ENCODE measurements at regions not wholly inside any gene's neighbourhood (a gene's known extent, or its start where the extent isn't known, plus 50 kb on each side); places are given as distances from the start of the nearest gene placed in this dataset.

DNA sequence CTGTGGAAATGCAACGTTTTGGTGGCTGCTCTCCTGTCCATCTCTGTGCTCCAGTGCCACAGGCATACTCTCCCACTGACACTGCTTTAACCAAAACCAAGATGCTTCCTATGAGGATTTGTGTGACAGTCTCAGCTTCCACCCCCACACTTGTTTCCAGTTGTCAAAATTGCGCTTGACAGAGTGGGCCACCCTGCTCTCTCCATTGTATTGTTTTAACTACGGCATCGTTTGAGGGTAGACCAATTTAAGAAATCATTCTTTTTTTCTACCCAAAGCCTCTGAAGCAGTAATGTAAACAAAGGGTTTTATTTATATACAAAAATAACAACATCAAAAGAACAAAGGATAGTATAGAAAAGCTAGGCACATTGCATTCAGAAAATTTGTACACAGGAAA is 178.0 kb downstream of the INHBA start:
- no peak for DNase-seq (ENCODE audit: low read depth)

DNA sequence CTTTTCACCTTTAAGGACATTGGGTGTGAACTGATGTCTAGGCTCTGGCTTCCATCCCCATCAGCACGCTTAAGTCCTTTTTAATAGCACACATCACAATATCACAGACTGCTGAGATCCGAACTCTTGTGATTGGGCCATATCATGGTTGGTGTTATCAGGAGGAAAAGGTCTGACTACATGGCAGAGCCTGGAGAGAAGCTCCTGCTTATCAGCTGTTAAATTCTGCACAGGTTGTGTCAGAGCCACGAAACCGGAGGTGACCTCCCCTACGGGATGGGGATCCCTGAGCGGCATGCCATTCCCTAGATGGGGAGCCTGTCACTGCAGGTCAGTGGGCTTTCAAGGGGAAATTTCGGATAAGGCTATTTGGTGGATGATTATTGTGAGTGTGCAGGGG is 182.4 kb downstream of the INHBA start:
- no peak for DNase-seq (ENCODE audit: low read depth)

- no peak for DNase-seq (ENCODE audit: low read depth)
These were observed 185.1 kb downstream of the INHBA start for GRCh38 chr7:41517771-41518170.

GRCh38 chr7:41508755-41509154 is 194.1 kb downstream of the INHBA start:
- peak; percentile 13 for DNase-seq (ENCODE audit: low read depth)

DNA sequence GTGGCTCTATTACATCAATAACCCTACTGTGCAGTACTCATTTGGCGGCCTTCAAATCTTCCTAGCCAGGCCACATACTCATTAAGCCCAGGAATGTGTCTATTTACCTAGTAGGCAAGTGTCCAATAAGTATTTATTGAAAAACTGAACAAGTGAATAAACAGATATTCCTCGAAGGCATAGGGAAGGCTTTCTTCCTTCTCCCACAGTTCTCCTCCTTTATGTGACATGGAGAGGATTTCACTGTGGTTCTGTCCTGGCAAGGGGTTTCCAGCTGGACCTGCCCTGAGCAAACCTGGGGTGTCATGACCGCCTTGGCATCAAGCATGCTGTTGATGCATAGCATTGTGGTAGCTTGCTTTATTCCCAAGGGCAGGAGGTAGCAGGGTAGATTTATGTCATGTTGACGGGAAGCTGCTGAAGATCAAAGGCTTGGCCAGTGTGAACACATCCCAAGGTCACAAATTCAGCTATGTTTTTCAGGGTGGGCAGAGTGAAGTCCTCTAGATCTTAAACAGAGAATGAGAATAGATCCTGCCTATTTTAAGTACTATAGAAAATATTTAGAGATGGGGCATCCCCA is 195.1 kb downstream of the INHBA start:
- DNase-seq (ENCODE audit: low read depth), result no peak

DNA sequence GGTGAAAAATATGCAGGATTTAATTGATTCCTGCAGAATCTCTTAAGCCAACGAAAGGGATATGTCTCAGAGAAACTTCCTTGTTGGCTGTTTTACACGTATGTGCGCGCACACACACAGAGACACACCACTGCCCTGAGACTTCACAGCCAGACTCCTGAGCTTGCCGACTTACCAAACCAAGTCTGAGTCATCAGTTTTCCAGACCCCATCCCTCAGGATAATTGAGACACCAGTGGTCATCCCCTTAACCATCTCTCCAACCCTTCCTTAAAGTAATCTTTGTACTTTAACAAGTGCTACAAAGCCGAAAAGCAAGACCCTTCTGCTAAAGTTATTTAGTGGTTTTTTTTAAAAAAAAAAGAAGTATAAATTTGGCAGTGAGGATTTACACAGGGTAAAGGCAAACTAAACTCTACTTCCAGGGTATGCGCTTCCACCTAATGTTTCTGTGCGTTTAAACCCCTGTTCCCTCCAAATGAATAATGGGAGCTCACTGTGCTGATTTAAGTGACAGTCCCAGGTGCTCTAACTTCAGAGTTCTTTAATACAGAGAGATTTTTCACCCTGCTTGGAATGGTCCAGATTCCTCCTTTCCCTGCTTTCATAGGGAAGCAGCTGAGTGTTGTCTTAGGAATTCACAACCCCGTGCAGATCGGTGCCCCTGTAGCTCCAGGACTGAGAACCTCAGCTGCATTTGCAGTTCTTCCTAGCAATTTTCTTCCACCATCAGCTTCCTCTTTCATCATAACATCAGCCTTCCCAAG is 198.5 kb downstream of the INHBA start:
- DNase-seq (ENCODE audit: low read depth), result no peak

GRCh38 chr7:41503438-41503837 is 199.5 kb downstream of the INHBA start:
- no peak for DNase-seq (ENCODE audit: low read depth)

DNA sequence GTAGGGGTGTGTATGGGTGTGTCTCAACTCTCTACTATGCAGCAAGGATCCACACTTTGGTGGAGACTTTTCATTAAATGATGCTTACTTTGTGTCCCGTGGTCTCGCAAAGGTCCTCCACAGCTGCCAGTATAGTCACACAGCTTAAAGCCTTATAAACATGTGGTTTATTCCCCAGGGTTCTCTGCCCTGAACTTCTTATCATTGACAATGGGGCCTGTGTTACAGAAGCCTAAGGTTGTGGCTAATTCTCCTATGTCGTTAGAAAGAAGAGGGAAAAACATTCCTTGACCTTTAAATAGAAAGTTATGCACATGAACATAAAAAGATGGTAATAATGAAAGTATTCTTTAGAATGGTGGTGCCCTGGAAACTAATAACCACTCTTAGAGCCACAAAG is 201.4 kb downstream of the INHBA start:
- DNase-seq (ENCODE audit: low read depth), result no peak

DNA sequence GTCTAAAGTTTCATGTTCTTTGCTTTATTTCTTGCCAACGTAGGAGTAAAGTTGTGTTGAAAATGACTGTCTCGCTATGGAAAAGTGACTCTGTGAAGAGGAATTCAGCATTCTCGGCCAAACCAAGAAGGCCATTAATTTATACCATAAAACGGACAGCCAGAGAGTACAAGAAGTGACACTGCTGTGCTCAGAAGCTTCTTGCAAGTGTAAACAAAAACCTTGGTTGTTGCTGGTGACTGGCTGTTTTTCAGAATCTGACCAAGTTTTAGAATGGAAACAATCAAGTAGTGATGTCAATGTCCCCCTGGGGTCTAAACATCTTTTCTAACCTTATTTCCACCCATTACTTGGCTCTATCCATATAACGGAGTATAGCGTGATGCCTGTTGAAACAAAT is 201.9 kb downstream of the INHBA start:
- peak; percentile 84 for DNase-seq (ENCODE audit: low read depth)

- DNase-seq (ENCODE audit: low read depth), result no peak
These were observed 210.3 kb downstream of the INHBA start for GRCh38 chr7:41492603-41493002.

DNA sequence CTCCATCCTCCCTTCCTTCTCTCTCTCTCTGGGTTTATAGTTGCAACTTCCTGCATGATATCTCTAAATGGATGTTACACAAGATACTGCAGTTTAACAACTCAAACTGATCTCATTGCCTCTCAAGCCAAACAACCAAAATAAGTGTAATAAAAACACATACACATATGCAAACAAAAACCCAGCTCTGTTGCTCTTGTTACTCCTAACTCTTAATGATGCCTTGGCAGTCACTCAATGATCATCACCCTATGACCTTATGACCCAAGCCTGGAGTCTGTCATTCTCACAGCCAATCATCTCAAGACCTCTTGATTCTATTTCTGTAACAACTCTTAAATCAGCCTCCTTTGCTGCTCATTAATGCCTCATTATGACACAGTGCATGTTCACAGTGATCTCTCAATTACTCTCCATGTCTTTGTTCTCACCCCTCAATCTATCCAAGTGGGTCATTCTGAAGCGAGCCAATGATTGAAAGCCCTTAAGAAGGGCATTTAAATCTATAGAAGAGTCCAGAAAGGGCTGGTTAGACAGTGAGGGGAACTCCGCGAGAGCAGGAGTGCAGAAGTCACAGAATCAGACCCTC is 210.9 kb downstream of the INHBA start:
- DNase-seq (ENCODE audit: low read depth), result no peak

DNA sequence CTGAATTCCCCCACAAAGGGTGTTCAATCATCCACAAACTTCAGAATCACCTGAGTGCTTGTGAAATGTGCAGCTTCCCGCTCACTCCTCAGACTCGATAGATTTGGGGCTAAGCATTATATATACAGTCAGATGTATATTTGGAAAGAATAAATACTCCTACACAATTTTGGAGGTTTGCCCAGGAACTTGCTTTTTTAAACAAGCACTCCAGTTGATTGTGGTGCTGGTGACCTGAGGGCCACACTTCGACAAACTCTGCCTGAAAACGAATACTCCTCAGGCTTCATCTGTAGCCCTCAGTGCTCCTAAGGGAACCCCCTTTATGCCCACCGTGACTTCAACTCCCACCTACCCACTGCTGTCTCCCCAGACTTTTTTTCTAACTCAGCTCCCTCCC is 211.6 kb downstream of the INHBA start:
- no peak for DNase-seq (ENCODE audit: low read depth)

GRCh38 chr7:41489885-41490284 is 213.0 kb downstream of the INHBA start:
- no peak for DNase-seq (ENCODE audit: low read depth)

- DNase-seq (ENCODE audit: low read depth), result peak; percentile 35
These were observed 215.5 kb downstream of the INHBA start for GRCh38 chr7:41487229-41487940.

DNA sequence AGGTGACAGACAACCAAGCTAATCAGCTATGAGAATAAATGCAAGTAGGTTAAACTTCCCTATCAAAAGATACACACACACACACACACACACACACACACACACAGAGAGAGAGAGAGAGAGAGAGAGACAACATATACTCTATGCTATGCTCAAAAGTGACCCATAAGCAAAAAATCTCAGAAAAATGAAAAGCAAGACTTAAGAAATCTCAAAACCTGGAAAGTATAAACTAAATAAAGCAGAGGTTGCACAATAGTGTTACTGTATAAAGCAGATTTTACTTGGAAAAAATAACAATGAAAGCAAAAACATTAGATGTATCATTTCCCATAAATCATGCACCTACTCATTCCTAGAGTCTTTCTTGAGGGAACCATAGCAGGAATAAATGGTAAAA is 221.5 kb downstream of the INHBA start:
- DNase-seq (ENCODE audit: low read depth), result peak; percentile 74

DNA sequence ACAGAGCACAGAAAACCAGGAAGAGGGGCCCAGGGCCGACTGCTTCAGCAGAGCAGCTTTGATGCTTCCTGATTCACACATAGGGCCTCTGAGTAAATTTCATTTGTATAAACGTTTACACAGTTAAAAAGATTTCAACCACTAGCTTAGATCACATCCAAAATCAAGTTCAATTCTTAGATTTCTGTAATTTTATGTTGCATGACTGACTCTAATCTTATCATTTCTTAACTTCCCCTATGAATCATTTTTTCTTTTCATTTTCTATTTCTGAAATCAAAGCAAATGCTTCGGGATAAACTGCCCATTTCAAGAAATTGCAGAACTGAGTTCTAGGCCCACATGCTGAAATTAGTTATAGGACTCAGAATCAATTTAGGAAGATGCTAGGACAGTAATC is 224.7 kb downstream of the INHBA start:
- DNase-seq (ENCODE audit: low read depth), result no peak

DNA sequence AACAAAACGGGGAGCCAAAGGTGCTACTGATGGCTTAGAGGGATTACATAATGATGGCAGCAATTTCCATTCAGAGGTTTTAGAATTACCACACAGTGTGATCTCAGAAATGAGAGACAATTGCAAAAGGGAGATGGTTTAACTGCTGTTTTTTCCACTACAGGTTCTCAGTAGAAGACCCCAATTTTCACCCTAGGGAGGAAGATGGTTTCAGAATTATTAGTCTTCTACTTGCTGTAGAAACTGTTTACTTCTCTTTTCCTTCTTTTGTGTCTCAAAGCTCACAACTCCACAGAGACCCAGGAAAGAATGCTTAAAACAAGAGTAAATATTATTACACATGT is 226.5 kb downstream of the INHBA start:
- no peak for DNase-seq (ENCODE audit: low read depth)

- DNase-seq (ENCODE audit: low read depth), result no peak
These were observed 227.0 kb downstream of the INHBA start for GRCh38 chr7:41475801-41476459.

DNA sequence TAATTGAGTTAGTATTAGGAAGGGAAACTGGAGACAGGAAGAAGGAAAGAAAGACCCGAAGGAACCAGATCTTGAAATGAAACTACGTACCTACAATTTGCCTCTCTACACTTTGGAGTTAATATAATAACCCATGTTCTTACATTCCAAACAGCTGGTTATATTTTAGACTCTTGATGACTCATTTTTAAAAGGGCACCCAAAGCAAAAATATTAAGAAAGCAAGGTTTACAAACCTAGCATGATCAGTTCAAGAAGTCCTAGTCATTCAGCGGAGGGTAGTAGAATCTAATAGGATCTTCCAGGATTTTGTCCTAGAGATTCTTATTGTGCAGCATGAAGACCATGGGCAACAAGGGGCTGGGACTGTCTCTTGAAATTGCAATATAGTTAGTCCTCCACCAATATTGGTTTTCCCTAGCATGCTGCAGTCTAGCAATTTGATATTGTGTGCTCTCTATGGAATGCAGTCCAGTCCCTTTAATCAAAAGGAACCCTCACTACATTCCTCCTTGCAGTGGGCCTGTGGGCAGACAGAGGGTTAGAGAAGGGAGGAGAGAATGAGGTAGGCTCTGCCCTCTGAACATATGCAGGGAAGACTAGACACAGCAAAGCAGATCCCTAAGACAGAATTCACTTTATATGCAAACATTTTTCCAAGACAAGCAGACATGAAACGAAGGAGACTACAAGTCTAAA is 230.3 kb downstream of the INHBA start:
- DNase-seq (ENCODE audit: low read depth), result peak; percentile 64

DNA sequence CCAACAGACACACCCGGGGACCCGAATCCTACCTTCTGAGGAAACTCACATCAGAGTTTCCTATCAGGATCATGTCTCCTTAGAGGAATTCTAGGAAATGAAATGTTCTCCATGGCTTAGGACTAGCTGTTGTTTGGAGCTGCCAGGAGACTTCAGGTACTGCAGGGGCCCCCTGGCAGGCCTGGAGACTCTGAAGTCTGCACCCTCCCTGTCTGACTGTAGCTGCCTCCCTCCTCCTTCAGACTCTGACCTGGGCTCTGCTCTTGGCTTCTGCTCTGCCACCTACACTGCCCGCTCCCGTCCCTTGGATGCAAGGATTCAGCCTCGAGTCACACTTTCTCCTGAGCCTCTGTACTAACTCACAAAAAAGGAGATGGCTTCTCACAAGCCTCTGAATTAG is 232.8 kb downstream of the INHBA start:
- no peak for DNase-seq (ENCODE audit: low read depth)

DNA sequence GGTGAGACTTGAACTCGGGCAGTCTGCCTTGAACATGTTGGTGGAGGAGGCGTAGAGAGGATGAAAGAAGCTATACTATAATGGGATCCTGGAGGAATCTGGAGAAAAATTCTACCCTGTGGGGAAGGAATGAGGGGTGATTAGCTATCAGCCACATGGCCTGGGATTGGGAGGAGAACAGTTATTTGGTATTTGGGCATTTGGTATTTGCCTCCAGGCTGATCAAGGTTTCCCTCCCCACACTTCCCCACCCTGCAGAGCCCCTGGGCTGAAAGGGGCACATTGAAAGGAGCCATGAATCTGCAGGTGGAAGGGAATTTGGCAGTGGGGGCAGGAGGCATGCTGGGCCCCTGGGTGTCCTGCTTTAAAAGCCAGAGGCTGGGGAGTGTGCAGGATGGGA is 235.3 kb downstream of the INHBA start:
- DNase-seq (ENCODE audit: low read depth), result no peak
